Gastrocnemius medialis (tissue), 4 donors: ENCODE measurements at regions not wholly inside any gene's neighbourhood (a gene's known extent, or its start where the extent isn't known, plus 50 kb on each side); places are given as distances from the start of the nearest gene placed in this dataset.
A peak's percentile ranks its signal among the peaks of the same experiment; 100 is the strongest.

ENCODE experiments used
- ATAC-seq, 2 donors: fragments of 150-250 bp; one replicate each; pipeline ENCODE4 v1.9.1; 2016
- DNase-seq, 2 donors: peaks; one replicate each; pipeline ENCODE4 v3.0.0-alpha.2; 2019
- H3K27ac ChIP-seq, 4 donors: fragments of 200-600 bp; sonication (generic); 1 replicate in 1 of 4; 2 replicates in 3 of 4; pipeline ENCODE4 v1.5.1; 2016 to 2018; ENCODE audit warnings: mild to moderate bottlenecking in 2 of 4, moderate library complexity in 1 of 4
- H3K27me3 ChIP-seq, 3 donors: fragments of 200-600 bp; sonication (generic) in 2 of 3; 1 replicate in 1 of 3; 2 replicates in 2 of 3; pipeline versions ENCODE4 v1.5.1 to v1.6.0; 2016 to 2019; ENCODE audit warnings: mild to moderate bottlenecking in 1 of 3, moderate library complexity in 1 of 3
- H3K36me3 ChIP-seq, 2 donors: fragments of 200-600 bp; sonication (generic) in 1 of 2; one replicate each; pipeline ENCODE4 v1.5.1; 2017 to 2018
- H3K4me1 ChIP-seq, 2 donors: fragments of 200-600 bp; sonication (generic) in 1 of 2; one replicate each; pipeline ENCODE4 v1.5.1; 2016 to 2017; ENCODE audit warnings: mild to moderate bottlenecking in 2 of 2
- H3K4me3 ChIP-seq, 4 donors: fragments of 200-600 bp; sonication (generic) in 3 of 4; 1 replicate in 1 of 4; 2 replicates in 3 of 4; pipeline ENCODE4 v1.5.1; 2016 to 2019; ENCODE audit warnings: mild to moderate bottlenecking in 2 of 4
- H3K9me3 ChIP-seq, 3 donors: fragments of 200-600 bp; sonication (generic) in 2 of 3; 1 replicate in 1 of 3; 2 replicates in 2 of 3; pipeline ENCODE4 v1.5.1; 2016 to 2019
- POLR2A ChIP-seq, 2 donors: fragments of 450-650 bp; IDR thresholded peaks; one replicate each; pipeline ENCODE4 v1.6.1; 2017; ENCODE audit warnings: antibody characterized with exemption in 2 of 2, mild to moderate bottlenecking in 2 of 2, moderate library complexity in 2 of 2
- in situ Hi-C, 4 donors: fragments of 200-750 bp; cut with MboI; loops; one replicate each; pipeline versions ENCODE4 v1.15.0 to v1.8.0; 2017; ENCODE audit warnings: low sequenced_read_pairs in 4 of 4
- intact Hi-C: fragments of 100-400 bp; cut with DNase I; formaldehyde crosslinking; loops from one replicate; pipeline ENCODE4 v1.15.1; 2023; ENCODE audit warnings: low total_unique reads
- TF ChIP-seq, protein P1 (sequence below), 5 experiments: fragments of 450-650 bp in 3 of 5; fragments of 200-600 bp in 2 of 5; sonication (generic) in 2 of 5; IDR thresholded peaks in 4 of 5; conservative IDR thresholded peaks in 1 of 5; 1 replicate in 4 of 5; 2 replicates in 1 of 5; pipeline ENCODE4 v1.5.1; 2016 to 2019; ENCODE audit warnings: antibody characterized with exemption in 5 of 5, mild to moderate bottlenecking in 3 of 5, moderate library complexity in 3 of 5

DNA sequence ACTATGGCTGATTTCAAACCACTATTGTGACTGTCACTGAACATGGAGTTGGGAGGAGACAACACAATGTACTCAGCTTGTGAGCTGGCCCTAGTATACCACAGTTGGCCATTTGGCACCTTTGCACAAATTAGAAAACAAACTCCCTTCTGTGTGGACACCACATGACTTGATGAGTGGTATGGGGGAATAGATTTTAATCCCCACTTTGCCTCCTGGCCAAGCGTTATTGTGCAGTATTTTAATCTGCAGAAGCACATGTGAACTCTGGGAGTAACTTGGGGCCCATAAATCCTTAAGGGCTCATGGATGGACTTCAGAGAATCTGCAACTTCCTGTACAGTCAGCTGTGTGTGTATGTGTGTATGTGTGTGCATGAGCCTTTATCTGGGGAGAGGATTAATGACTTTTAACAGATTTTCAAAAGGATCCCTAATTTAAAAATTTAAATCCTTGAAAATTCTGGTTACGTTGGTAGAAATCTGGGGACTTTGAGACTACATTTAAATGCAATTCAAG lies 105.0 kb upstream of the PAQR3 start:
- no peaks in the 10 kb centered on the region for H3K36me3 ChIP-seq
- TF ChIP-seq POLR2A (IDR thresholded peaks at IDR 0.05) = no peak
- TF ChIP-seq, protein P1, sequence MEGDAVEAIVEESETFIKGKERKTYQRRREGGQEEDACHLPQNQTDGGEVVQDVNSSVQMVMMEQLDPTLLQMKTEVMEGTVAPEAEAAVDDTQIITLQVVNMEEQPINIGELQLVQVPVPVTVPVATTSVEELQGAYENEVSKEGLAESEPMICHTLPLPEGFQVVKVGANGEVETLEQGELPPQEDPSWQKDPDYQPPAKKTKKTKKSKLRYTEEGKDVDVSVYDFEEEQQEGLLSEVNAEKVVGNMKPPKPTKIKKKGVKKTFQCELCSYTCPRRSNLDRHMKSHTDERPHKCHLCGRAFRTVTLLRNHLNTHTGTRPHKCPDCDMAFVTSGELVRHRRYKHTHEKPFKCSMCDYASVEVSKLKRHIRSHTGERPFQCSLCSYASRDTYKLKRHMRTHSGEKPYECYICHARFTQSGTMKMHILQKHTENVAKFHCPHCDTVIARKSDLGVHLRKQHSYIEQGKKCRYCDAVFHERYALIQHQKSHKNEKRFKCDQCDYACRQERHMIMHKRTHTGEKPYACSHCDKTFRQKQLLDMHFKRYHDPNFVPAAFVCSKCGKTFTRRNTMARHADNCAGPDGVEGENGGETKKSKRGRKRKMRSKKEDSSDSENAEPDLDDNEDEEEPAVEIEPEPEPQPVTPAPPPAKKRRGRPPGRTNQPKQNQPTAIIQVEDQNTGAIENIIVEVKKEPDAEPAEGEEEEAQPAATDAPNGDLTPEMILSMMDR (IDR thresholded peaks at IDR 0.05 in 4 of 5, conservative IDR thresholded peaks at IDR 0.05 in 1 of 5) = no peak
- no peak overlapping the region for H3K4me3 ChIP-seq
- in situ Hi-C loops = no loop called here
- no peak overlapping the region for H3K27ac ChIP-seq
- H3K4me1 ChIP-seq = peaks cover 7 to 9% of the 10 kb centered on the region in 2 donors
- DNase-seq (no peak), ATAC-seq (no peak)
- intact Hi-C loops = loop anchor here (10.0 kb wide), 1 partner anchor 1171 kb away; no protein-coding TSS in a partner anchor
- no peaks in the 10 kb centered on the region for H3K27me3 ChIP-seq
- no peaks in the 10 kb centered on the region for H3K9me3 ChIP-seq

DNA sequence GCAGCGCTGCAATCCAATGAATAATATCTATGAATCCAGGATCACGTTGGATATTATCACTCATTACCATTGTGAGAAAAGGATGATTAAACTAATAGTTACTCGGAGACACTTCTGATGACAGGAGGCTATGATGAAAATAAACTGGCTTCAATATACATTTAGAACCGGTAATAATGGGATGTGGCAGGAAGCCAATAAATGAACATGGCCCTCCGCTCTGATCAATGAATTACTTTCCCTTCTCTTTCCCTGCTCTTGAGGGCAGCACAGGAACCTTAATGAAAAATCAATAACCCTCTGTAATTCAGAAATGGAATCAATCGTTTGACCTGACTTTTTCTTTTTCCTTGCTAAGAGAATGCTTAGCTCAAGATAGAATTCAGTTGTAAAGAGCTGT lies 103.9 kb upstream of the PAQR3 start:
- in situ Hi-C loops (no loop called here), intact Hi-C loops (loop anchor here (10.0 kb wide), 1 partner anchor 1172 kb away; no protein-coding TSS in a partner anchor)
- Histone ChIP-seq H3K9me3 (no peaks in the 10 kb centered on the region), H3K36me3 (no peaks in the 10 kb centered on the region), H3K27me3 (no peaks in the 10 kb centered on the region), H3K27ac (no peak overlapping the region), H3K4me3 (no peak overlapping the region), H3K4me1 (peaks cover 6 to 9% of the 10 kb centered on the region in 2 donors)
- TF ChIP-seq POLR2A (IDR thresholded peaks at IDR 0.05) = no peak
- TF ChIP-seq, protein P1 (IDR thresholded peaks at IDR 0.05 in 4 of 5, conservative IDR thresholded peaks at IDR 0.05 in 1 of 5) = no peak
- ATAC-seq (no peak), DNase-seq (no peak)

DNA sequence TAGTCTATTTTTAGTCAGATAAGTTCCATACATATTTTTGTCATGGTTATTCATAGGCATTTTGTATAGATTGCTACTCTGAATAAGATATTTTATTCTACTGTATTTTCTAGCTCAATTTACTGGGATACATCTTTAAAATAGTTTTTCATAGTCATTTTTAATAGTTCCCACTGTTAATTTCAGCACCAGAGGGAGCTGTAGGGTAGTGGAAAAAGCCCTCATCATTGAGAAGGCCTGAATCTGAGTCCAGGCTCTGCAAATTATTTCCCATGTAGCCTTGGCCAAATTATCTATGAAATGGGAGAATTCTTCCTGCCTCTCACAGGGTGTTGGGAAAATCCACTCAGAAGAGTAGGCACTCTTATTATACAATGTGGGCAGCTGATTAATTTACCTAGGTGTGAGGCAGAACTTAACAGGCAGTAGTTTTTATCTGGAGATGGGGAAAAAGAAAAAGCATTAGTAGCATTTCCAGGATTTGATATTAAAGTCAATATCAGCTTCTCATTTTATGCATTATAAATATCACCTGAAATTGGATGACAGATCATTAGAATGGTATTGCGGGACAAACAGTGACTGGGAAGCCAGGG lies 102.9 kb upstream of the PAQR3 start:
- Histone ChIP-seq H3K9me3 (no peaks in the 10 kb centered on the region), H3K27me3 (no peaks in the 10 kb centered on the region), H3K4me1 (peaks cover 0 to 5% of the 10 kb centered on the region in 2 donors), H3K27ac (no peak overlapping the region), H3K36me3 (no peaks in the 10 kb centered on the region), H3K4me3 (no peak overlapping the region)
- intact Hi-C loops (loop anchor here (1.0 to 10.0 kb wide), 2 partner anchors 534 to 1173 kb away; no protein-coding TSS in a partner anchor), in situ Hi-C loops (no loop called here)
- ATAC-seq = peak; percentile 72 to 81
- DNase-seq = no peak
- TF ChIP-seq, protein P1 (IDR thresholded peaks at IDR 0.05 in 4 of 5, conservative IDR thresholded peaks at IDR 0.05 in 1 of 5) = peak; percentile 27 to 54 (median 52)
- TF ChIP-seq POLR2A (IDR thresholded peaks at IDR 0.05) = no peak

DNA sequence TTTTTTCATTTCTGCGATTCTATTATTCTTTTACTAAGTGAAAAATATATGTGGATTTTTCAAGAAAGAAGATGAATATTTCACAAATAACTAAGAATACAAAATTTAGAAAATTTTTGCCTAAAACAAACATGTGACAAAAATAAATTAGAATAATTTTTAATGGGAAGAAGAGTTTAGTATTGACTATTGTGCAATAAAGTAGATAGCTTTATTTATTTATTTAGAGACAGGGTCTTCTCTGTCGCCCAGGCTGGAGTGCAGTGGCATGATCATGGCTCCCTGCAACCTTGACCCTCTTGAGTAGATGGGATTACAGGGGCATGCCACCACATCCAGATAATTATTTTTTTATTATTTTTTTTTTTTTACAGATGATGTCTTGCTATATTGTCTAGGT lies 95.3 kb upstream of the PAQR3 start:
- DNase-seq = no peak
- no peak overlapping the region for H3K4me3 ChIP-seq
- no peaks in the 10 kb centered on the region for H3K27me3 ChIP-seq
- no peaks in the 10 kb centered on the region for H3K9me3 ChIP-seq
- no peaks in the 10 kb centered on the region for H3K36me3 ChIP-seq
- no peaks in the 10 kb centered on the region for H3K4me1 ChIP-seq
- H3K27ac ChIP-seq = no peak overlapping the region
- intact Hi-C loops = no loop called here
- in situ Hi-C loops = no loop called here
- ATAC-seq = no peak
- no peak for TF ChIP-seq POLR2A (IDR thresholded peaks at IDR 0.05)
- TF ChIP-seq, protein P1 (IDR thresholded peaks at IDR 0.05 in 4 of 5, conservative IDR thresholded peaks at IDR 0.05 in 1 of 5) = no peak
